ENCODE measurements at regions not wholly inside any gene's neighbourhood (a gene's known extent, or its start where the extent isn't known, plus 50 kb on each side); places are given as distances from the start of the nearest gene placed in this dataset.

GRCh38 chr2:59074071-59074470 lies 832.9 kb upstream of the FANCL start:
- 80 to 84% (median 80%) methylated on average over 3 of the region's 3 CpGs for WGBS, 3 donors
- no peak for DNase-seq
- Histone ChIP-seq H3K4me3 (no peak overlapping the region), H3K4me1 (no peaks in the 10 kb centered on the region), H3K9me3 (no peaks in the 10 kb centered on the region), H3K36me3 (ENCODE audit: insufficient read depth in 1 of 2, low read depth in 1 of 2) (no peaks in the 10 kb centered on the region), H3K27ac (no peak overlapping the region), H3K27me3 (ENCODE audit: insufficient read depth in 3 of 3, low read length in 2 of 3) (no peaks in the 10 kb centered on the region)
- intact Hi-C loops (cut with DNase I) = no loop called here
- no peak for ATAC-seq
- no peak for TF ChIP-seq CTCF (IDR thresholded peaks at IDR 0.05)

GRCh38 chr2:59073286-59073685 lies 832.2 kb upstream of the FANCL start:
- no peak for DNase-seq
- no peaks in the 10 kb centered on the region for H3K27me3 ChIP-seq (ENCODE audit: insufficient read depth in 3 of 3, low read length in 2 of 3)
- TF ChIP-seq CTCF (IDR thresholded peaks at IDR 0.05) = no peak
- intact Hi-C loops (cut with DNase I) = no loop called here
- no peak overlapping the region for H3K27ac ChIP-seq
- H3K36me3 ChIP-seq (ENCODE audit: insufficient read depth in 1 of 2, low read depth in 1 of 2) = no peaks in the 10 kb centered on the region
- no peaks in the 10 kb centered on the region for H3K4me1 ChIP-seq
- H3K9me3 ChIP-seq = no peaks in the 10 kb centered on the region
- H3K4me3 ChIP-seq = no peak overlapping the region
- 85 to 87% (median 85%) methylated on average over 6 of the region's 6 CpGs for WGBS, 3 donors
- ATAC-seq = no peak

- no peak for ATAC-seq
- Histone ChIP-seq H3K36me3 (ENCODE audit: insufficient read depth in 1 of 2, low read depth in 1 of 2) (no peaks in the 10 kb centered on the region), H3K4me1 (no peaks in the 10 kb centered on the region), H3K9me3 (no peaks in the 10 kb centered on the region), H3K27ac (no peak overlapping the region), H3K4me3 (no peak overlapping the region), H3K27me3 (ENCODE audit: insufficient read depth in 3 of 3, low read length in 2 of 3) (no peaks in the 10 kb centered on the region)
- no peak for TF ChIP-seq CTCF (IDR thresholded peaks at IDR 0.05)
- no peak for DNase-seq
- intact Hi-C loops (cut with DNase I) = no loop called here
- 2 to 11% (median 2%) methylated on average over 2 of the region's 2 CpGs for WGBS, 3 donors
Measured at GRCh38 chr2:59068255-59068654, 827.1 kb upstream of the FANCL start.

GRCh38 chr2:59066787-59067399 lies 825.8 kb upstream of the FANCL start:
- peak in 1 of 2 donors; percentile 10 for DNase-seq
- Histone ChIP-seq H3K36me3 (ENCODE audit: insufficient read depth in 1 of 2, low read depth in 1 of 2) (no peaks in the 10 kb centered on the region), H3K4me3 (no peak overlapping the region), H3K27ac (no peak overlapping the region), H3K4me1 (no peaks in the 10 kb centered on the region), H3K27me3 (ENCODE audit: insufficient read depth in 3 of 3, low read length in 2 of 3) (no peaks in the 10 kb centered on the region), H3K9me3 (no peaks in the 10 kb centered on the region)
- ATAC-seq = no peak
- intact Hi-C loops (cut with DNase I) = no loop called here
- TF ChIP-seq CTCF (IDR thresholded peaks at IDR 0.05) = no peak
- 93 to 98% (median 94%) methylated on average over 56 of the region's 56 CpGs for WGBS, 3 donors

GRCh38 chr2:59047373-59047995 lies 806.4 kb upstream of the FANCL start:
- ATAC-seq (no peak), DNase-seq (no peak)
- Histone ChIP-seq H3K9me3 (no peaks in the 10 kb centered on the region), H3K27me3 (ENCODE audit: insufficient read depth in 3 of 3, low read length in 2 of 3) (no peaks in the 10 kb centered on the region), H3K27ac (no peak overlapping the region), H3K36me3 (ENCODE audit: insufficient read depth in 1 of 2, low read depth in 1 of 2) (no peaks in the 10 kb centered on the region), H3K4me1 (no peaks in the 10 kb centered on the region), H3K4me3 (no peak overlapping the region)
- WGBS, 3 donors = 50 to 52% (median 50%) methylated on average over 4 of the region's 4 CpGs
- TF ChIP-seq CTCF (IDR thresholded peaks at IDR 0.05) = no peak
- intact Hi-C loops (cut with DNase I) = no loop called here
